ENCODE measurements at regions not wholly inside any gene's neighbourhood (a gene's known extent, or its start where the extent isn't known, plus 50 kb on each side); places are given as distances from the start of the nearest gene placed in this dataset.
A peak's percentile ranks its signal among the peaks of the same experiment; 100 is the strongest.

DNA sequence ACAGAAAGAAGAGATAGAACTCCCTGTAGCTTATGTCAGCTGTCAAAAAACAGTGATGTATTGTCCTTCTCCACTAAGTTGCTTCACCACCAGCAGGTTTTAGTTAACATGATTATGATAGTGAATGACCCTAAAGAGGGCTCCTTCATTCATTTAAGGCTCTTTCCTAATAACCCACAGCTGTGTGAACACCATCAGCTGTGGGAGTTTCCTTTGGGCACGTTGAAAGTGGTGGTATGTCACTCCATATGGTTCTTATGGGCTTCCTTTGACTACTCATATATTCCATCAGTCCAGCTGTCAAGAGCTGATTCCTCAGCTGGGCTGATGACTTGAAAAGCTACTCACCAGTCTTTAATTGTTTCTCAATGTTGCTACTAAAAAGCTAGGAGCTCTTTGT, 210.3 kb downstream of the UBE2E3 start:
- DNase-seq: no peak

- no peak for DNase-seq
Observed at GRCh38 chr2:181193550-181193949, 213.1 kb downstream of the UBE2E3 start.

GRCh38 chr2:181196401-181196800, 216.0 kb downstream of the UBE2E3 start:
- no peak for DNase-seq

DNA sequence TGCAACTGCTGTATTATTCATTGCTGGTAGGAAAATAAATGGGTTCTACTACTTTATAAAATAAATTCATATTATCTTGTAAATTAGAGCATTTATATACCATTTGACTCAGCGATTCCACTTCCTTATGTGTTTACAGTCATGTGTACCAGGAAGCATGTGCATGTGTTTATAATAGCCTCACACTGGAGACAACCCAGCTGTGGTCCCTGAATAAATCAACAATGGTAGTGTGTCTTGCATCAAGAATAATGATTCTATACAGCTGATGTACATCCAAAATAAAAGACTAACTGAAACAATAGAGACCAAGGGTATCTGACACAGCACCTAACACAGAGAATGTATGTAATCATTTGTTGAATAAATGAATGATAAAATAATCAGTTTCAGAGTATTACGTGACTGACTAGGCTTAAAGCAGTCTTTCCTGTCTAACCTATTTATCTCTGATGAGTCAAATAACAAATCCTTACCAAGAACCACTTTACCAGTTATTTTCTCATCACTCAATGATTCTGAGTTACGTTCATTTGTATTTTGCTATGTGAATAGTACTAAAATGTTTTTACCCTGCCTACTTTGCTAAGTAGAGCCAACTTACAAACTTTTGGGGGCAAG, 216.8 kb downstream of the UBE2E3 start:
- DNase-seq: no peak

DNA sequence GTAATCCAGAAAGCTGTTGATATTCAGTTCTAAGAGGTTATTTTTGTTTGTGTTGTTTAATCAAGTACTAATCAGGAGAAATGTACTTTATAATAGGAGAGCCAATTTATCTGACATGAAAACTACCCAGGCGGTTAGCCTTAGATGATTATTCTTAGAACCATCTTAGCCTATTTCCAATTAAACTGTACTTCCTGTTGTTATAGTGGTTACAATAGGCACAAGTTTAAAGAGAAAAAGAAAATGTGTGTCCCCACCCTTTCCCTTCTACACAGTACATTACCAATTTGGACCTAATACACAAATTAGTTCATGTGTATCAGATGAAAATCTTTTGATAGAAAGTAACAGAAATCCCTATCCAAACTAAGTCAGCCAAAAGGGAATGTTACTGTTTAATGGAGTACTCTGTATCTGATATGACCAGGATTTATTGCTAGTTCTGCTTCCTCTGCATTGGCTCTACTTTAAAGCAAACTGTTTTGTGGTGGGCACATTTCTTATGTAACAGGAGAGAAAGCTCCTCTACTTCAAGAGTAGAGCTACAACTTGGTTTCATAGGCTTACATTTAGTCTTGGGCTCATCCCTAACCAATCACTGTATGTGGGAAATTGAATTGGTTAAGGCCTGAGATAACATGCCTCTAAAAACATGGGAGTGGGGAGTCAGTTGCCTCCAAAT, 217.9 kb downstream of the UBE2E3 start:
- DNase-seq: no peak

GRCh38 chr2:181203412-181203811, 223.0 kb downstream of the UBE2E3 start:
- peak; percentile 94 for DNase-seq

DNA sequence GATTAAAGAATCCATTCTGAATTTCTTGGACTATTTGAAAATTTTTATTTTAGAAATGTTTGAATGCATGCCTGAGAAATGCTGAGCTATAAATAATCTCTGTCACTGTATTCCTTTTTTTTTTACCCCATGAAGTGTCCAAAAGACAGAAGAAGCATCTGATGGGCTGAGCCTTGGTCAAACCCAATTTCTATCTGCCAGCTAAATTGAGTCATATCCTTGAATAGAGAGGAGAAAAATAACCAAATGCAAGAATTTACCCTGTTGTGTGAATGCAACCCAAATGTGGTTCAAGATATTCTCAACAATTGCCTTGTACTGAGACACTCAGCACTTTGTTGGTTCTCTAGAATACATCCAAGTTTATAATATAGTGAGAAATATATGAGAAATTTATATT, 223.5 kb downstream of the UBE2E3 start:
- peak; percentile 62 for DNase-seq

GRCh38 chr2:181218401-181218821, 238.0 kb downstream of the UBE2E3 start:
- DNase-seq: no peak

GRCh38 chr2:181223234-181223633, 234.0 kb upstream of the ITGA4 start:
- DNase-seq: no peak

DNA sequence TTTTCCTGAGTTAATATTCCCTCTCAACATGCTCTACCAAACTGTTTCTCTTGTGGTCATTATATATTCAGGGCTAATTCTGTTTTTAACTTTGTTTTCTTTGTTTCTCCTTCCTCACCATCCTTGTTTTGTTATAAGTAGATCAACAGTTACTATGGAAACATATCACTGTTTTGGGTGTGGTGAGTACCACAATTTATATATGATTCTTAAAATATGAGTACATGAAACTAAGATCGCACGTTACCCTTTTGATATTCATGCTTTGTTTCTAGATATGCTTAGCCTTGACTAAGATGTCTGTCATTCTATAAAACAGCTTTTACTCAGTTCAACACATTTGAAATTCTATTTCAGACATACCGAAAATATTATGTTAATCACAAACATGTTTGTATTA, 232.3 kb upstream of the ITGA4 start:
- DNase-seq: no peak

GRCh38 chr2:181228661-181229060, 228.5 kb upstream of the ITGA4 start:
- no peak for DNase-seq

DNA sequence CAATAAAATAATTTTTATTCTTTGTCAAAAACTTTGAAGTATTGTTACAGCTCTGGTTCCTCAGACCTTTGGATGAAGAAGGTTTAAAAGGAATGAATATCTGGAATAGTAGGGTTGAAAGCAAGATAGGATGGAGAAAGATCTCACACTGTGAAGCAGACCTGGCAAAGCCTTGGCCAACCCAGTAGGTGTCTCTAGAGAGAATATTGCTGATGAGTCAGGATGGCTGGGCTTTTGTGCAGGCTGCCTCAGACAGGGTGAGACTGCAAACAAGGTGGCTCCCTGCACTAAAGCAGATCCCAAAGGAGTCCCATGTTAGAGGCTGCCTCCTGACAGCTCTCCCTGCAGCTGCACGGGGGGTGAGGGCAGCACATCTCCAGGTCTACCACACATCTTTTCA, 226.0 kb upstream of the ITGA4 start:
- DNase-seq: no peak

DNA sequence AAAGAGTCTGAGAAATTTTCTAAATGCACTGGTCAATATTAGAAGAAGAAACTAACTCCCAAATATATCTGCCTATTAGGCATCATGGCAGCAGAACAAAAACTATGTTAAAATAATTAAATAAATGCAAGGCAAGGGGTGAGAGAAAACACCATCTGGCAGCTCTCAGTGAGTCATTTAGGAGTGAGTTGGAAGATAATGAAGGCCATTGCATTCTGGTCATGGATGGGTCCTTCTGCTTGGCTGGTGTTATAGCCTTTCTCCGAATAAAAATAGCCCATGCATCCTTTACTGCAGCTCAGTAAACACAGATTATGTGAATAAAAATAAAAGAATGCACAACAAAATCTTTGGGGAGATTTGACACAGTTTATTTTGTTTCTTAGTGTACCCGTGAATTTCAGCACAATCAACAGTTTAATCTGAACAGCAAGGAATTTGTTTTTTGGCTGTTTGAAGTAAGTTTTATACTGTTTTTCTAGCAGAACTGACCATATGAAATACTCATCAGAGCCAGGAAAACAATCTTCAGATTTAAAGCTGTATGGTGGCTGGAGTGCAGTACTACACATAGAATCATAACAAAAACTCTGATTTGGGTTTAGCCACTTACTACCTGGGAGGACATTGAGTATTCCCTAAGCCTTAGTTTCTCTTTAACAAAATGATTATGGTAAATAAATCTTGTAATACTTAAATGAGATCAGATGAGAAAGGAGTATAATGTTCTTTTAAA, 225.1 kb upstream of the ITGA4 start:
- peak; percentile 17 for DNase-seq

DNA sequence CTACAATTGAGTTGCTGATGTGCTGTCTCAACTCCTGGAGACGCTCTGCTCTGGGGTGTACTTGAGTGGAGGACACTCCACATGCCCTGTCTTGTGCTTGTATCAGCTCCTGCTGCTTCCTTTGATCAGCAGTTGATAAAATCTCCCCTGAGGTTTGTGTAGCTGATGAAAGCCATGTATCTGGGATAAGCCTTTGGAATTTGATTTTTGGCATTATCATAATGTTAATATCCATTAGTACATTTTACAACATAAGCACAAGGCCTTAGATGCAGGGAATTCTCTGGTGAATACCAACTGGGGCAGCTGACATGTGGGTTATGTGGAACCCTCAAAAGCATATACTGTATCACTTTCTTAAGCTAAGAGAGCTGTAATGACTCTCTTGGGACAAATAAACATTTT, 222.7 kb upstream of the ITGA4 start:
- no peak for DNase-seq

DNA sequence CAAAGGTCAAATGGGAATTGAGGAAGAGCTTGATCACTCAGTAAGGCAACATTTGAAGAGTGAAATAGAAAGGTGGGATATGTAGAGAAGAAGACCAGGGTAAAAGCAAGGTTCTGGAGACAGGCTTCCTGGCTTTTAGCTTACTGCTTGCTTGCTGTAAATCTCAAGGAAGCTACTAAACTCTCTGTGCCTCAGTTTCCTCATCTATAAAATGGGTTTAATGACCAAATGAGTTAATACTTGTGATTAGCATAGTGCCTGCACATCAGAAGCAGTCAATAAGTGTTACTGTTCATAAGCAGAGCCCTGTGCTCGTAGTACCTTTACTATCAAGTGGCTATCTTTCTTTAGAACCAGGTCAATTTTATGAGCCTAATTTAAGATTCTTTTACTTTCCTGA, 222.2 kb upstream of the ITGA4 start:
- no peak for DNase-seq

GRCh38 chr2:181235683-181236459, 221.3 kb upstream of the ITGA4 start:
- DNase-seq: no peak

DNA sequence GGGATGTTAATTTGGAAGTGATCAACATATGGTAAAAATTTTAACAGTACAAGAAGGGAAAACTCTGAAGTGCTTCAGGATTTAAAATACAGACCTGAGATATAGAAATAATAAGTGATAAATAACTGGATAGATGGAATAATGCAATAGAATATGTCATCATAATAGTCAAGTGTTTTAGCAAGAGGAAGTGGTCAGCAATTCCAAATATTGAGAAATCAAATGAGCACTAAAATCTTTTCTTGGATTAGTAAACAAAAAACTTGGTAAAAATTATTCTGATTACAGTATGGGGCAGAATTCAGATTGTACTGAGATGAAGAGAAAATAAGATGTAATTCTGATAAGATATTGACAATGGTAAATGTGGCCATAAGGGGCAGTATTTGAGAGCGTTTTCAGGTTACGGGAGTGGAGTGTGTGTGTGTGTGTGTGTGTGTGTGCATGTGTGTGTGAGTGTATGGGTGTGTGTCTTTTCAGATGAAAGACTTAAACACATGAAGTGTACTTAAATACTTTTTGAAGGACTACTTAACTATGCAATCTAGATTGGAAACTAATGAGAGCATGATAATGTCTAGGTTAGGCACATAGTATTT, 217.9 kb upstream of the ITGA4 start:
- no peak for DNase-seq

GRCh38 chr2:181240844-181241243, 216.3 kb upstream of the ITGA4 start:
- no peak for DNase-seq

- DNase-seq: no peak
Observed at GRCh38 chr2:181241366-181241765, 215.8 kb upstream of the ITGA4 start.

- DNase-seq: no peak
Observed at GRCh38 chr2:181241797-181242196, 215.4 kb upstream of the ITGA4 start.

DNA sequence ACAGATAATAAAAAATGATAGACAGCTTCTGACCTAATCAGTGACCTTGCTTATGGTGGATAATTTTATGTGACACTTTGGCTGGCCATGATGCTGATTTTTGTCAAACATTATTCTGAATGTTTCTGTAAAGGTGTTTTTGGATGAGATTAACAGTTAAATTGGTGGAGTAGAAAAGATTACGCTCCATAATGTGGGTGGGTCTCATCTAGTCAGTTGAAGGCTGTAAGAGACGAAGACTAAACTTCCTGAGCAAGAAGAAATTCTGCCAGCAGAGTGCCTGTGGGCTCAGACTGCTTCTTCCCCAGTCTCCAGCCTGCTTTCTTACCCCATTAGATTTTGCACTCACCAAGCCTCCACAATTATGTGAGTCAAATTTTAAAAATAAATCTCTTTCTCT, 214.9 kb upstream of the ITGA4 start:
- DNase-seq: no peak

GRCh38 chr2:181243319-181243718, 213.9 kb upstream of the ITGA4 start:
- DNase-seq: no peak

- no peak for DNase-seq
Observed at GRCh38 chr2:181250691-181251090, 206.5 kb upstream of the ITGA4 start.

Data from fibroblast of skin of back (primary cell).